KMS-11 (cell line): ENCODE measurements at regions not wholly inside any gene's neighbourhood (a gene's known extent, or its start where the extent isn't known, plus 50 kb on each side); places are given as distances from the start of the nearest gene placed in this dataset.

Source experiments
- H2AFZ ChIP-seq: fragments of 200-600 bp; sonication (generic); 2 replicates; pipeline ENCODE4 v1.6.1; 2016; ENCODE audit warnings: antibody characterized with exemption, mixed run types, low read depth
- H3K27ac ChIP-seq: fragments of 200-600 bp; sonication (generic); 2 replicates; pipeline ENCODE4 v1.6.1; 2016; ENCODE audit warnings: mild to moderate bottlenecking, mixed run types
- H3K27me3 ChIP-seq: fragments of 200-600 bp; sonication (generic); 2 replicates; pipeline ENCODE4 v1.6.1; 2017; ENCODE audit warnings: mild to moderate bottlenecking, low read depth, mixed run types, moderate library complexity; ENCODE audit not compliant: insufficient read depth
- H3K36me3 ChIP-seq: fragments of 200-600 bp; sonication (generic); 2 replicates; pipeline ENCODE4 v1.6.1; 2017; ENCODE audit warnings: mild to moderate bottlenecking, mixed run types; ENCODE audit not compliant: insufficient read depth
- H3K4me1 ChIP-seq: fragments of 200-600 bp; sonication (generic); 2 replicates; pipeline ENCODE4 v1.6.1; 2016; ENCODE audit warnings: mild to moderate bottlenecking, low read depth, mixed run types; ENCODE audit not compliant: poor library complexity, severe bottlenecking
- H3K4me2 ChIP-seq: fragments of 200-600 bp; sonication (generic); 2 replicates; pipeline ENCODE4 v1.7.0; 2016; ENCODE audit warnings: mild to moderate bottlenecking, mixed run types
- H3K4me3 ChIP-seq: fragments of 200-600 bp; sonication (generic); IDR thresholded peaks from 2 replicates; pipeline ENCODE4 v1.6.1; 2017; ENCODE audit warnings: low read depth, low read length, mixed read lengths; ENCODE audit not compliant: insufficient read depth
- H3K79me2 ChIP-seq: fragments of 200-600 bp; sonication (generic); 2 replicates; pipeline ENCODE4 v1.6.1; 2016; ENCODE audit warnings: low read depth, mixed run types; ENCODE audit not compliant: insufficient read depth
- H3K9ac ChIP-seq: fragments of 200-600 bp; sonication (generic); 2 replicates; pipeline ENCODE4 v1.6.1; 2016; ENCODE audit warnings: mild to moderate bottlenecking, mixed run types
- H4K20me1 ChIP-seq: fragments of 200-600 bp; sonication (generic); 2 replicates; pipeline ENCODE4 v1.6.1; 2016; ENCODE audit warnings: mild to moderate bottlenecking, mixed run types; ENCODE audit not compliant: insufficient read depth
- CTCF ChIP-seq: fragments of 200-600 bp; sonication (generic); conservative IDR thresholded peaks from 2 replicates; pipeline ENCODE4 v1.6.1; 2017; ENCODE audit warnings: low read depth, mild to moderate bottlenecking, antibody characterized with exemption, low read length, moderate library complexity, mixed read lengths

GRCh38 chr12:59375633-59376032 is 220.2 kb upstream of the SLC16A7 start:
- Histone ChIP-seq H3K36me3 (no peaks in the 10 kb centered on the region), H2AFZ (no peak overlapping the region), H3K79me2 (no peaks in the 10 kb centered on the region), H3K4me2 (no peak overlapping the region), H3K4me1 (no peaks in the 10 kb centered on the region), H3K9ac (no peak overlapping the region), H4K20me1 (no peaks in the 10 kb centered on the region), H3K27me3 (no peaks in the 10 kb centered on the region), H3K27ac (no peak overlapping the region), H3K4me3 (no peak overlapping the region)
- no peak for TF ChIP-seq CTCF

GRCh38 chr12:59374783-59375182 is 221.0 kb upstream of the SLC16A7 start:
- no peaks in the 10 kb centered on the region for H4K20me1 ChIP-seq
- H3K4me1 ChIP-seq, result no peaks in the 10 kb centered on the region
- H3K27me3 ChIP-seq, result no peaks in the 10 kb centered on the region
- no peak overlapping the region for H3K9ac ChIP-seq
- TF ChIP-seq CTCF, result no peak
- H3K79me2 ChIP-seq, result no peaks in the 10 kb centered on the region
- no peak overlapping the region for H2AFZ ChIP-seq
- no peak overlapping the region for H3K27ac ChIP-seq
- no peaks in the 10 kb centered on the region for H3K36me3 ChIP-seq
- no peak overlapping the region for H3K4me3 ChIP-seq
- no peak overlapping the region for H3K4me2 ChIP-seq

- no peak overlapping the region for H3K4me3 ChIP-seq
- no peaks in the 10 kb centered on the region for H3K36me3 ChIP-seq
- H2AFZ ChIP-seq, result no peak overlapping the region
- H3K27me3 ChIP-seq, result no peaks in the 10 kb centered on the region
- H4K20me1 ChIP-seq, result no peaks in the 10 kb centered on the region
- no peak overlapping the region for H3K9ac ChIP-seq
- no peak overlapping the region for H3K27ac ChIP-seq
- H3K4me1 ChIP-seq, result no peaks in the 10 kb centered on the region
- no peak overlapping the region for H3K4me2 ChIP-seq
- TF ChIP-seq CTCF, result 0 out of 2 replicates have a peak, but pooled peaks have one; percentile 16
- no peaks in the 10 kb centered on the region for H3K79me2 ChIP-seq
Measured at GRCh38 chr12:59372956-59373355, 222.9 kb upstream of the SLC16A7 start.

- no peak overlapping the region for H3K9ac ChIP-seq
- no peak overlapping the region for H3K4me2 ChIP-seq
- H3K27me3 ChIP-seq, result no peaks in the 10 kb centered on the region
- no peak overlapping the region for H3K27ac ChIP-seq
- H4K20me1 ChIP-seq, result no peaks in the 10 kb centered on the region
- no peak overlapping the region for H3K4me3 ChIP-seq
- no peak for TF ChIP-seq CTCF
- H3K79me2 ChIP-seq, result no peaks in the 10 kb centered on the region
- H2AFZ ChIP-seq, result no peak overlapping the region
- no peaks in the 10 kb centered on the region for H3K36me3 ChIP-seq
- no peaks in the 10 kb centered on the region for H3K4me1 ChIP-seq
Measured at GRCh38 chr12:59370933-59371332, 224.9 kb upstream of the SLC16A7 start.
